H1 (cell line): ENCODE measurements at regions not wholly inside any gene's neighbourhood (a gene's known extent, or its start where the extent isn't known, plus 50 kb on each side); places are given as distances from the start of the nearest gene placed in this dataset.
A peak's percentile ranks its signal among the peaks of the same experiment; 100 is the strongest.

Experiments used
- CTCF ChIA-PET: fragments of 300-600 bp; sonication (Branson Sonifier 250); formaldehyde crosslinking; loops from one replicate; lab custom pipeline; 2021; ENCODE audit not compliant: partially characterized antibody; lab: Charles Lee
- POLR2A ChIA-PET: fragments of 300-600 bp; sonication (Branson Sonifier 250); formaldehyde crosslinking; loops from one replicate; lab custom pipeline; 2021; ENCODE audit warnings: inconsistent platforms; ENCODE audit not compliant: partially characterized antibody; lab: Charles Lee
- DNase-seq, 2 experiments: peaks; one replicate each; pipeline versions ENCODE4 v3.0.0 to v3.0.0-alpha.2; 2010 to 2022; ENCODE audit warnings: low spot score in 2 of 2, low read depth in 1 of 2, mixed read lengths in 1 of 2
- FAIRE-seq: peaks from 2 replicates; lab custom pipeline; 2011; peaks lifted over from hg19 to GRCh38; lab: Jason Lieb, UNC
- H2AFZ ChIP-seq: 2 replicates; pipeline ENCODE4 v1.8.1; 2012; ENCODE audit warnings: low read length, inconsistent platforms
- H2AK5ac ChIP-seq: 2 replicates; pipeline ENCODE4 v1.6.1; 2013; ENCODE audit warnings: low read depth, low read length
- H2BK120ac ChIP-seq: replicated peaks from 2 replicates; pipeline ENCODE3; 2013; ENCODE audit warnings: low read depth, low read length, inconsistent platforms
- H2BK12ac ChIP-seq: 2 replicates; pipeline ENCODE4 v1.6.1; 2013; ENCODE audit warnings: low read depth, low read length
- H2BK15ac ChIP-seq: 2 replicates; pipeline ENCODE4 v1.6.1; 2013; ENCODE audit warnings: low read length
- H2BK20ac ChIP-seq: 2 replicates; pipeline ENCODE4 v1.6.1; 2013; ENCODE audit warnings: low read length
- H2BK5ac ChIP-seq: 2 replicates; pipeline ENCODE4 v1.6.1; 2013; ENCODE audit warnings: low read depth, low read length
- H3K14ac ChIP-seq: 2 replicates; pipeline ENCODE4 v1.6.1; 2013; ENCODE audit warnings: inconsistent platforms; ENCODE audit not compliant: insufficient read length
- H3K18ac ChIP-seq: 2 replicates; pipeline ENCODE4 v1.6.1; 2013; ENCODE audit warnings: low read length; ENCODE audit errors: extremely low read depth
- H3K23ac ChIP-seq: 2 replicates; pipeline ENCODE4 v1.6.1; 2013; ENCODE audit warnings: inconsistent platforms; ENCODE audit not compliant: insufficient read length
- H3K23me2 ChIP-seq: 2 replicates; pipeline ENCODE4 v1.6.1; 2013; ENCODE audit warnings: low read depth, low read length
- H3K27ac ChIP-seq: 2 replicates; pipeline ENCODE4 v1.6.1; 2011; ENCODE audit warnings: low read depth, low read length, inconsistent platforms
- H3K27me3 ChIP-seq, 4 experiments: replicated peaks in 1 of 4; 1 replicate in 1 of 4; 2 replicates in 3 of 4; pipeline versions ENCODE4 v1.6.1 to v1.8.1; 2011 to 2013; ENCODE audit warnings: low read length in 3 of 4, mild to moderate bottlenecking in 3 of 4, inconsistent platforms in 2 of 4, mixed read lengths in 2 of 4, moderate library complexity in 1 of 4; ENCODE audit not compliant: control insufficient read depth in 3 of 4, insufficient read depth in 3 of 4; ENCODE audit errors: extremely low read depth in 1 of 4
- H3K36me3 ChIP-seq, 4 experiments: 2 replicates each; pipeline versions ENCODE4 v1.6.1 to v1.8.1; 2011 to 2013; ENCODE audit warnings: mild to moderate bottlenecking in 4 of 4, low read length in 3 of 4, moderate library complexity in 2 of 4, control low read depth in 1 of 4, inconsistent platforms in 1 of 4; ENCODE audit not compliant: insufficient read depth in 4 of 4, control insufficient read depth in 2 of 4
- H3K4ac ChIP-seq: replicated peaks from 2 replicates; pipeline ENCODE3; 2013; ENCODE audit warnings: low read length, low read depth, mixed read lengths, inconsistent platforms; ENCODE audit not compliant: insufficient read length
- H3K4me1 ChIP-seq, 4 experiments: replicated peaks in 1 of 4; 1 replicate in 1 of 4; 2 replicates in 3 of 4; pipeline versions ENCODE4 v1.6.1 to v1.8.1; 2011 to 2013; ENCODE audit warnings: low read length in 3 of 4, inconsistent platforms in 2 of 4, mixed read lengths in 1 of 4; ENCODE audit not compliant: insufficient read depth in 4 of 4, control insufficient read depth in 3 of 4
- H3K4me2 ChIP-seq, 2 experiments: 2 replicates each; pipeline versions ENCODE4 v1.6.1 to v1.8.1; 2011 to 2013; ENCODE audit warnings: low read depth in 2 of 2, low read length in 2 of 2, control low read depth in 1 of 2, inconsistent platforms in 1 of 2, mild to moderate bottlenecking in 1 of 2; ENCODE audit not compliant: insufficient read depth in 1 of 2
- H3K4me3 ChIP-seq, 4 experiments: fragments of 200-600, 300-600 bp in 1 of 4; sonication (generic), shearing (Covaris generic), sonication (Bioruptor Twin) in 1 of 4; 2 replicates each; pipeline versions ENCODE4 v1.5.1 to v1.8.1; 2011 to 2016; ENCODE audit warnings: low read length in 4 of 4, low read depth in 3 of 4, control low read depth in 2 of 4, inconsistent platforms in 2 of 4, mild to moderate bottlenecking in 2 of 4, mixed read lengths in 1 of 4, moderate library complexity in 1 of 4; ENCODE audit not compliant: insufficient read depth in 2 of 4; ENCODE audit errors: extremely low read depth in 1 of 4
- H3K56ac ChIP-seq: replicated peaks from 2 replicates; pipeline ENCODE3; 2013; ENCODE audit warnings: low read depth, mild to moderate bottlenecking, mixed read lengths, low read length, inconsistent platforms; ENCODE audit not compliant: insufficient read length
- H3K79me1 ChIP-seq: 2 replicates; pipeline ENCODE4 v1.6.1; 2013; ENCODE audit warnings: low read depth, low read length, control low read depth
- H3K79me2 ChIP-seq, 2 experiments: 2 replicates each; pipeline versions ENCODE4 v1.6.1 to v1.8.1; 2012 to 2013; ENCODE audit warnings: low read length in 2 of 2, mild to moderate bottlenecking in 2 of 2, inconsistent platforms in 1 of 2; ENCODE audit not compliant: insufficient read depth in 2 of 2, control insufficient read depth in 1 of 2
- H3K9ac ChIP-seq, 4 experiments: replicated peaks in 1 of 4; 1 replicate in 1 of 4; 2 replicates in 3 of 4; pipeline versions ENCODE4 v1.6.1 to v1.8.1; 2011 to 2013; ENCODE audit warnings: low read depth in 3 of 4, low read length in 3 of 4, control low read depth in 2 of 4, mild to moderate bottlenecking in 2 of 4, moderate library complexity in 2 of 4, inconsistent platforms in 1 of 4; ENCODE audit errors: extremely low read depth in 1 of 4
- H3K9me3 ChIP-seq, 2 experiments: 2 replicates each; pipeline versions ENCODE4 v1.6.1 to v1.8.1; 2012 to 2013; ENCODE audit warnings: mild to moderate bottlenecking in 2 of 2, moderate library complexity in 2 of 2, control low read depth in 1 of 2, inconsistent platforms in 1 of 2, low read depth in 1 of 2, low read length in 1 of 2, mixed read lengths in 1 of 2; ENCODE audit not compliant: insufficient read depth in 2 of 2
- H4K20me1 ChIP-seq, 2 experiments: replicated peaks in 1 of 2; 2 replicates each; pipeline versions ENCODE3 to v1.8.1; 2011 to 2013; ENCODE audit warnings: inconsistent platforms in 2 of 2, low read length in 2 of 2, mild to moderate bottlenecking in 1 of 2; ENCODE audit not compliant: insufficient read depth in 2 of 2, control insufficient read depth in 1 of 2
- H4K5ac ChIP-seq: 2 replicates; pipeline ENCODE4 v1.6.1; 2013; ENCODE audit warnings: low read length, low read depth, mixed read lengths, inconsistent platforms; ENCODE audit not compliant: insufficient read length
- H4K8ac ChIP-seq: 2 replicates; pipeline ENCODE4 v1.8.0; 2013; ENCODE audit warnings: mild to moderate bottlenecking, moderate library complexity, low read length, inconsistent platforms; ENCODE audit not compliant: insufficient read depth; ENCODE audit errors: extremely low read depth
- H4K91ac ChIP-seq: replicated peaks from 2 replicates; pipeline ENCODE3; 2013; ENCODE audit warnings: low read length, mixed read lengths, inconsistent platforms; ENCODE audit not compliant: insufficient read length
- CHD2 ChIP-seq: IDR thresholded peaks from 2 replicates; pipeline ENCODE4 v1.6.1; 2012; ENCODE audit warnings: low read length, improper control_type of control experiment
- HDAC2 ChIP-seq, 2 experiments: fragments of 300-600 bp in 1 of 2; sonication (generic) in 1 of 2; IDR thresholded peaks; 2 replicates each; pipeline ENCODE4 v1.6.1; 2011 to 2012; ENCODE audit warnings: low read depth in 2 of 2, low read length in 2 of 2, mild to moderate bottlenecking in 2 of 2, moderate library complexity in 2 of 2, borderline replicate concordance in 1 of 2, inconsistent platforms in 1 of 2
- NANOG ChIP-seq: IDR thresholded peaks from 2 replicates; pipeline ENCODE4 v1.6.1; 2011; ENCODE audit warnings: low read length, low read depth, mild to moderate bottlenecking, inconsistent platforms; ENCODE audit not compliant: insufficient read depth, poor library complexity, severe bottlenecking
- RFX5 ChIP-seq: IDR thresholded peaks from 2 replicates; pipeline ENCODE4 v1.6.1; 2011; ENCODE audit warnings: low read depth, low read length, improper control_type of control experiment, borderline replicate concordance
- WGBS, 2 experiments: shearing (Covaris generic) in 1 of 2; methylation state at CpG; one replicate each; pipeline versions ENCODE4 v1.1.6 to v1.1.7; 2013 to 2015; ENCODE audit warnings: low lambda C conversion rate in 2 of 2, mixed read lengths in 2 of 2, inconsistent platforms in 1 of 2, low coverage in 1 of 2, missing lambda C conversion rate in 1 of 2; ENCODE audit not compliant: insufficient replicate concordance in 2 of 2, insufficient coverage in 1 of 2, insufficient read length in 1 of 2; ENCODE audit errors: extremely low coverage in 1 of 2, missing lambda C conversion rate in 1 of 2; 5-methylcytosine and 5-hydroxymethylcytosine counted together

DNA sequence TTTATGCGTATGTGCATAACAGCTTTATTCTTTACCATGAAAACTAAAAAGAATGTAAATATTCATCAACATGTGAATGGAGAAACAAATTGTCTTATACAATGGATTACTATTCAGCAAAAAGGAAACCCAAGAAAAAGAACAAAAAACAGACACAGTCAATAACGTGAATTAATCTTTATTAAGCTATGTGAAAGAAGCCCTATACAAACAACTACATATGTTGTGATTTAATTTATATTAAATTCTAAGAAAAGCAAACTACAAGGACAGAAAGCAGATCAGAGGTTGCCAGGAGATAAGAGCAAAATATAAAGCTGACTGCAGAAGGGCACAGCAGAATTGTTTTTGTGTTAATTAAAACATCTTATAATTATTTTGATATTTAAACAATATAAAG lies 756.4 kb upstream of the MBL2 start:
- H4K5ac ChIP-seq: peak overlapping the region; percentile 80
- no peak overlapping the region for H3K9ac ChIP-seq
- no peaks in the 10 kb centered on the region for H3K79me1 ChIP-seq
- H3K27ac ChIP-seq: no peak overlapping the region
- H2BK20ac ChIP-seq: no peak overlapping the region
- no peaks in the 10 kb centered on the region for H3K23me2 ChIP-seq
- H4K20me1 ChIP-seq: no peaks in the 10 kb centered on the region
- ChIA-PET POLR2A (no interaction called here), CTCF (no interaction called here)
- WGBS, 2 experiments: 63% methylated on average over 2 of the region's 2 CpGs; no CpG with 5 or more reads in 1 of the 2 experiments
- H3K9me3 ChIP-seq: no peaks in the 10 kb centered on the region
- no peak overlapping the region for H2BK5ac ChIP-seq
- H2AFZ ChIP-seq: no peak overlapping the region
- no peak overlapping the region for H4K91ac ChIP-seq
- FAIRE-seq (no peak), DNase-seq (no peak)
- H2AK5ac ChIP-seq: no peak overlapping the region
- no peaks in the 10 kb centered on the region for H3K27me3 ChIP-seq
- H2BK15ac ChIP-seq: no peak overlapping the region
- H3K36me3 ChIP-seq: no peaks in the 10 kb centered on the region
- H3K23ac ChIP-seq: no peak overlapping the region
- H2BK120ac ChIP-seq: no peak overlapping the region
- no peaks in the 10 kb centered on the region for H3K79me2 ChIP-seq
- H3K4ac ChIP-seq: no peak overlapping the region
- no peak overlapping the region for H2BK12ac ChIP-seq
- no peak overlapping the region for H3K4me2 ChIP-seq
- H3K56ac ChIP-seq: no peak overlapping the region
- no peak for TF ChIP-seq RFX5
- no peak for TF ChIP-seq CHD2
- no peak for TF ChIP-seq NANOG
- TF ChIP-seq HDAC2 (IDR thresholded peaks at IDR 0.05; ENCODE audit: borderline replicate concordance in 1 of 2, low read depth in 2 of 2, low read length in 2 of 2): no peak
- H3K4me1 ChIP-seq: peaks cover 0 to 3% (median 0%) of the 10 kb centered on the region in 4 experiments; a peak in 2 of 7 replicates
- H3K4me3 ChIP-seq: no peak overlapping the region
- no peak overlapping the region for H4K8ac ChIP-seq
- no peak overlapping the region for H3K18ac ChIP-seq
- no peak overlapping the region for H3K14ac ChIP-seq
